AG09309 (cell line): ENCODE measurements at regions not wholly inside any gene's neighbourhood (a gene's known extent, or its start where the extent isn't known, plus 50 kb on each side); places are given as distances from the start of the nearest gene placed in this dataset.

ENCODE experiments used
- DNase-seq: peaks from one replicate; pipeline ENCODE4 v3.0.0-alpha.2; 2010; ENCODE audit warnings: low read depth
- H3K4me3 ChIP-seq: 2 replicates; pipeline ENCODE4 v1.5.1; 2011; ENCODE audit warnings: mild to moderate bottlenecking, low read depth, low read length, moderate library complexity; ENCODE audit not compliant: control insufficient read depth
- TF ChIP-seq, protein P1 (sequence below): IDR thresholded peaks from 2 replicates; pipeline ENCODE4 v1.5.1; 2011; ENCODE audit warnings: mild to moderate bottlenecking, low read depth, low read length, inconsistent platforms; ENCODE audit not compliant: insufficient read depth, control insufficient read depth; ENCODE audit errors: missing control alignments

DNA sequence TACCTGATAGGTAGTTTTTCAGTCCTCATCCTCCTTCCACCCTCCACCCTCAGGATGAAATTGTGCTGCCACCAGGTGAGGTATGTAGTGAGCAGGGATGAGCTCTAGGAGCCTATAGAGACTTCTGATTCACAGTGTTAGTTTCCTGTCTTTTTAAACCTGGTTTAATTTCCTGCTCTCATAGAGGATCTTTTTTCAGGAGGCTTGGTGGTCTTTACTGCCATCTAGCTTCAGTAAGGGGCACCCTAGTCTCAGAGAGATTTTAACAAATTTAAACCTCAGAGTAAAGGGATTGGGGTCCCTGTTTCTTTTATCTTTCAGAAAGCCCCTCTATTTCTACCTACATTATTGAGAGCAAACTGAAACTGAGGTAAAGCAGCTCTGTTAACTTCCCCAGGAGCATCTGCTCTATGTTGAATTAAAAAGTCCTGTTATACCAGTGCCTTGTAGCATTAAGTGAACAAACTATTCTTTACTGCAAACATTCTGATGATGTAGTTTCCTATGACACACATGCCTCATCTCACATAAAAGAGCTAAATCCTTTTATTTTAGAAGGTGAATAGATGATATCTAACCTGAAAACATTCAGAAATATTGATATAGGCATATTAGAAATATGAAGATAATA is 172.2 kb upstream of the DDHD1 start:
- no peak overlapping the region for H3K4me3 ChIP-seq
- no peak for DNase-seq
- TF ChIP-seq, protein P1, sequence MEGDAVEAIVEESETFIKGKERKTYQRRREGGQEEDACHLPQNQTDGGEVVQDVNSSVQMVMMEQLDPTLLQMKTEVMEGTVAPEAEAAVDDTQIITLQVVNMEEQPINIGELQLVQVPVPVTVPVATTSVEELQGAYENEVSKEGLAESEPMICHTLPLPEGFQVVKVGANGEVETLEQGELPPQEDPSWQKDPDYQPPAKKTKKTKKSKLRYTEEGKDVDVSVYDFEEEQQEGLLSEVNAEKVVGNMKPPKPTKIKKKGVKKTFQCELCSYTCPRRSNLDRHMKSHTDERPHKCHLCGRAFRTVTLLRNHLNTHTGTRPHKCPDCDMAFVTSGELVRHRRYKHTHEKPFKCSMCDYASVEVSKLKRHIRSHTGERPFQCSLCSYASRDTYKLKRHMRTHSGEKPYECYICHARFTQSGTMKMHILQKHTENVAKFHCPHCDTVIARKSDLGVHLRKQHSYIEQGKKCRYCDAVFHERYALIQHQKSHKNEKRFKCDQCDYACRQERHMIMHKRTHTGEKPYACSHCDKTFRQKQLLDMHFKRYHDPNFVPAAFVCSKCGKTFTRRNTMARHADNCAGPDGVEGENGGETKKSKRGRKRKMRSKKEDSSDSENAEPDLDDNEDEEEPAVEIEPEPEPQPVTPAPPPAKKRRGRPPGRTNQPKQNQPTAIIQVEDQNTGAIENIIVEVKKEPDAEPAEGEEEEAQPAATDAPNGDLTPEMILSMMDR, result peak; percentile 31

GRCh38 chr14:53316504-53316903 is 163.4 kb upstream of the DDHD1 start:
- DNase-seq, result no peak
- TF ChIP-seq, protein P1, result no peak
- H3K4me3 ChIP-seq, result no peak overlapping the region

DNA sequence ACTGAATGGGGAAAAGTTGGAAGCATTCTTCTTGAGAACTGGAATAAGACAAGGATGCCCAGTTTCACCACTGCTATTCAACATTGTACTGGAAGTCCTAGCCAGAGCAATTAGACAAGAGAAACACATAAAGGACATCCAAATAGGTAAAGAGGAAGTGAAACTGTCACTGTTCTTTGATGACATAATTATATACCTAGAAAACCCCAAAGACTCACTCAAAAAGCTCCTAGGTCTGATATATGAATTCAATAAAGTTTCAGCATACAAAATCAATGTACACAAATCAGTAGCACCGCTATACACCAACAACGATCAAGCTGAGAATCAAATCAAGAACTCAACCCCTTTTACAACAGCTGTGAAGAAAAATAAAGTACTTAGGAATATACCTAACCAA is 157.3 kb upstream of the DDHD1 start:
- no peak for DNase-seq
- H3K4me3 ChIP-seq, result no peak overlapping the region
- TF ChIP-seq, protein P1, result no peak

GRCh38 chr14:53306911-53307310 is 153.8 kb upstream of the DDHD1 start:
- no peak overlapping the region; the same call in 1 of the 2 replicates for H3K4me3 ChIP-seq
- TF ChIP-seq, protein P1, result no peak
- no peak for DNase-seq

GRCh38 chr14:53306267-53306721 is 153.2 kb upstream of the DDHD1 start:
- peak overlapping the region; percentile 48 for H3K4me3 ChIP-seq
- TF ChIP-seq, protein P1, result peak; percentile 72
- DNase-seq, result no peak

DNA sequence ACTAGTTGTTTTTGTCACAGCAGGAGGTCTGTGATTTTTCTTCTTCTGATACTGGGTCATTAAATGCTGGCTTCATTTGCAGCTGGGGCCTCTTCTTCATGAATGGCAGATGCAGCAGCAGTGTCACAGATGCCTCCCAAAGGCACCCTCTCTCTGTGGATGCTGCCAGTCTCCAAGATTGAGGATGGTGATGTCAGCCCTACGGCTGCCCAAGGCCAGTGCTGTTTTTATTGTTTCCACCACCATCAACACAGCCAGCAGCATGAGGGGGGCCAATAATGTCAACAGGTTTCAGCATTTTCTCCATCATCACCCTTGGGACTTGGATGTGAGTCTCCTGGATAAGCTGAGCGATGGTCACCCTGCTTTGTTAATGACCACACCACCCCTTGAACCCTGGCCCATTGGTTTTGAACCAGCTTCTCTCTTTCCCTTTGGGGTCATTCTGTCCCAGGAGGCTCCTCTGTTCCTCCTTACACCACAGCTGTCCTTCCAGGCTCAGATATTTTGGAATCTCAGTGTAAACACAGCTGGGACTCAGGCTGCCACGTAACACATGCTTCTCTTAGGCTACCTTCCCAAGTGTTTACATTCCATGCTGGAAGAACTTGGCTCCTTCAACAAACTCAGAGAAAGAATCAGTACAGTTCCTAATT is 151.7 kb upstream of the DDHD1 start:
- no peak for DNase-seq
- no peak overlapping the region for H3K4me3 ChIP-seq
- TF ChIP-seq, protein P1, result no peak
